Thoracic aorta (tissue), 2 donors: ENCODE measurements at regions not wholly inside any gene's neighbourhood (a gene's known extent, or its start where the extent isn't known, plus 50 kb on each side); places are given as distances from the start of the nearest gene placed in this dataset.

ENCODE experiments used
- ATAC-seq: fragments of 150-250 bp; one replicate; pipeline ENCODE4 v1.8.0; 2017; ENCODE audit warnings: low read depth; ENCODE audit not compliant: insufficient number of reproducible peaks, low FRiP score
- DNase-seq: peaks from one replicate; pipeline ENCODE4 v3.0.0-alpha.2; 2020; ENCODE audit warnings: low spot score
- H3K27ac ChIP-seq, 2 donors: fragments of 200-600 bp; sonication (generic); 1 replicate in 1 of 2; 2 replicates in 1 of 2; pipeline ENCODE4 v1.5.1; 2016; ENCODE audit warnings: mild to moderate bottlenecking in 2 of 2, moderate library complexity in 2 of 2
- H3K27me3 ChIP-seq: fragments of 200-600 bp; sonication (generic); replicated peaks from 2 replicates; pipeline ENCODE4 v1.6.0; 2016; ENCODE audit warnings: mild to moderate bottlenecking; ENCODE audit not compliant: insufficient read depth
- H3K36me3 ChIP-seq: fragments of 200-600 bp; sonication (generic); one replicate; pipeline ENCODE4 v1.5.1; 2016
- H3K4me1 ChIP-seq, 2 donors: fragments of 200-600 bp; sonication (generic); 1 replicate in 1 of 2; 2 replicates in 1 of 2; pipeline versions ENCODE4 v1.5.1 to v1.6.0; 2016; ENCODE audit warnings: low read depth in 2 of 2, mild to moderate bottlenecking in 1 of 2; ENCODE audit not compliant: control insufficient read depth in 1 of 2
- H3K4me3 ChIP-seq: fragments of 200-600 bp; sonication (generic); 2 replicates; pipeline ENCODE4 v1.5.1; 2016; ENCODE audit warnings: mild to moderate bottlenecking
- H3K9me3 ChIP-seq: fragments of 200-600 bp; sonication (generic); 2 replicates; pipeline ENCODE4 v1.5.1; 2016
- TF ChIP-seq, protein P1 (sequence below): fragments of 200-600 bp; sonication (generic); IDR thresholded peaks from one replicate; pipeline ENCODE4 v1.5.1; 2019; ENCODE audit warnings: antibody characterized with exemption

DNA sequence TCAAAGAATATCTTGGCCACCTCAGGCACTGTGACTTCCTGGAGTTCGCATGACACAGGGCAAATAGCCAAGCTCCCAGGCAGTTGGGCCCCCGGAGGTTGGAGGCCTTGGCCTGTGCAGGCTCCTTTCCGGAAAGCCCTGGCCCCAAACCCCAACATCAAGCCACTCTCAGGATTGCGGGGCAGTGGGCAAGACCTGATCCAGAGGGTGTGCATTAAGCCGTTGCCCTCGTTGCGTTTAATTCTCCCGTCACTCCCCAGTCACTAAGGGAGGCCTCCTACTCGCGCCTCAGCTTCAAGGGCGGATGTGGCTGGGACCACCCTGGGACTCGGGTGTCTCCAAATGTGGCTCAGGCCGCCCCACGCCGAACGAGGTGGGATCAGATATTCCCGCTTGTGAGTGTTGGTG, 60.1 kb downstream of the TMEM174 start:
- peaks cover 0 to 7% of the 10 kb centered on the region in 2 donors for H3K4me1 ChIP-seq
- no peak overlapping the region for H3K27ac ChIP-seq
- H3K27me3 ChIP-seq, result no peaks in the 10 kb centered on the region
- H3K4me3 ChIP-seq, result peak overlapping the region; percentile 74
- TF ChIP-seq, protein P1, sequence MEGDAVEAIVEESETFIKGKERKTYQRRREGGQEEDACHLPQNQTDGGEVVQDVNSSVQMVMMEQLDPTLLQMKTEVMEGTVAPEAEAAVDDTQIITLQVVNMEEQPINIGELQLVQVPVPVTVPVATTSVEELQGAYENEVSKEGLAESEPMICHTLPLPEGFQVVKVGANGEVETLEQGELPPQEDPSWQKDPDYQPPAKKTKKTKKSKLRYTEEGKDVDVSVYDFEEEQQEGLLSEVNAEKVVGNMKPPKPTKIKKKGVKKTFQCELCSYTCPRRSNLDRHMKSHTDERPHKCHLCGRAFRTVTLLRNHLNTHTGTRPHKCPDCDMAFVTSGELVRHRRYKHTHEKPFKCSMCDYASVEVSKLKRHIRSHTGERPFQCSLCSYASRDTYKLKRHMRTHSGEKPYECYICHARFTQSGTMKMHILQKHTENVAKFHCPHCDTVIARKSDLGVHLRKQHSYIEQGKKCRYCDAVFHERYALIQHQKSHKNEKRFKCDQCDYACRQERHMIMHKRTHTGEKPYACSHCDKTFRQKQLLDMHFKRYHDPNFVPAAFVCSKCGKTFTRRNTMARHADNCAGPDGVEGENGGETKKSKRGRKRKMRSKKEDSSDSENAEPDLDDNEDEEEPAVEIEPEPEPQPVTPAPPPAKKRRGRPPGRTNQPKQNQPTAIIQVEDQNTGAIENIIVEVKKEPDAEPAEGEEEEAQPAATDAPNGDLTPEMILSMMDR, result no peak
- DNase-seq (no peak), ATAC-seq (no peak)
- H3K9me3 ChIP-seq, result no peaks in the 10 kb centered on the region
- no peaks in the 10 kb centered on the region for H3K36me3 ChIP-seq

DNA sequence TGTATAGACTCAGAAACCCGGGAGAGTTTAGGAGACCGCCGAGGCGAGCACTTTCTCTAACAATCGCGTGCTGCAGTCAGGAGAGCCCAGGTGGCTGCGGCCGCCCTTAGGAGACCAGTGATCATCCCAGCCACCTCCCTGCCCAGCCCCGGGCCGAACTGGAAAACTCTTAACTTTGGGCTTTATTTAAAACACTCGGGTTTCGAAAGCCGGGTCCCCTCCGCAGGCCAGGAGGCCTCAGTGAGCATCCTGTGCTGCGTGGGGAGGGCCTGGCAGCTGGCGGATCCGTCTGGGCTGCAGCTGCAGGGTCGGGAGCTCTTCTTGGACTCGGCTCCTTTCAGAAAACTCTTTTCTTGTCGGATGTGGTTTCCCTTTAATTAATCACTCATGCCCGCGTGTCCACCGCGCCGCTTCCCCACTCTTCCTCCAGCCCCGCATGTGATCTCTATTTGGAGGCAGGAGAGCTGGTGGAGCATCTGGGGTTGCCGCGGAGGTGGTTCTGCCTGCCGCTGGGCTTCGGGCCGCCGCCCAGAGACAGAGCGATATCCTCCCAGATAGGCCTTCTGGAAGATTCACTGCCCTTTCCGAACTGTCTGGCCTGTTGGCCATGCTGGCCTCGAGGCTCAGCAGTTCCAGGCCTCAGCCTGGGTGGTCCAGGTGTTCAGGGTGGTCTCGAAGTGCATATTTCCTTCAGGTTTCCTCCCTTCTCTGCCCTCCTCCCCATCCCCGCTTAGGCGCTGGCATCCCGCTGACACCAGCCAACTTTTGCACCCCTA, 59.5 kb downstream of the TMEM174 start:
- Histone ChIP-seq H3K36me3 (no peaks in the 10 kb centered on the region), H3K27ac (no peak overlapping the region), H3K27me3 (no peaks in the 10 kb centered on the region), H3K4me3 (no peak overlapping the region), H3K9me3 (no peaks in the 10 kb centered on the region), H3K4me1 (peaks cover 0 to 7% of the 10 kb centered on the region in 2 donors)
- DNase-seq, result no peak
- TF ChIP-seq, protein P1, result no peak
- no peak for ATAC-seq

DNA sequence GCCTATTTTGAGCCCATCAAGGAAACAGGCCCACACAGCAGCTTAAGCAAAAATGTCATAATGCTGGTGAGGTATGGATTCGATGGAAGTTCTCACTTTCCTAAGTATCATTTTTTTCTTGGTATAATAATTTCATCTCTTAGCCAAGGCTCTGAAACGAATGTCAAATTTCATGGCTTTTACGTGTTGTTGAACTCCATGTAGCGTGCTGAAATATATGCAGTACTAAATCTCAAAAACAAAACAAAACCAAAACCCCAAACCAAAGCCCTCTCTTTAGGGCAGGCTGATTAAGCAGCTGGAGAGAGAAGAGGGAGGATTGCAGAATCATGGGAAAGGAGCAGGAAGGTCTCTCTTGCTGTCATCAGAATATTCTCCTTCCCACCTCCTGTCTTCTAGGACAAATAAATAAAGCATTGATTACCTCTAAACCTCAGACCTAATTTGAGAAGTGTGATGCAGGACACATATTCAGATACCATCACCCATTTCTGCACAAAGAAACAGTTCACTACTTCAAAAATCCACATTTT, 58.3 kb downstream of the TMEM174 start:
- Histone ChIP-seq H3K36me3 (no peaks in the 10 kb centered on the region), H3K27ac (no peak overlapping the region), H3K4me3 (no peak overlapping the region), H3K9me3 (no peaks in the 10 kb centered on the region), H3K4me1 (peaks cover 0 to 7% of the 10 kb centered on the region in 2 donors), H3K27me3 (no peaks in the 10 kb centered on the region)
- no peak for DNase-seq
- no peak for ATAC-seq
- TF ChIP-seq, protein P1, result no peak

DNA sequence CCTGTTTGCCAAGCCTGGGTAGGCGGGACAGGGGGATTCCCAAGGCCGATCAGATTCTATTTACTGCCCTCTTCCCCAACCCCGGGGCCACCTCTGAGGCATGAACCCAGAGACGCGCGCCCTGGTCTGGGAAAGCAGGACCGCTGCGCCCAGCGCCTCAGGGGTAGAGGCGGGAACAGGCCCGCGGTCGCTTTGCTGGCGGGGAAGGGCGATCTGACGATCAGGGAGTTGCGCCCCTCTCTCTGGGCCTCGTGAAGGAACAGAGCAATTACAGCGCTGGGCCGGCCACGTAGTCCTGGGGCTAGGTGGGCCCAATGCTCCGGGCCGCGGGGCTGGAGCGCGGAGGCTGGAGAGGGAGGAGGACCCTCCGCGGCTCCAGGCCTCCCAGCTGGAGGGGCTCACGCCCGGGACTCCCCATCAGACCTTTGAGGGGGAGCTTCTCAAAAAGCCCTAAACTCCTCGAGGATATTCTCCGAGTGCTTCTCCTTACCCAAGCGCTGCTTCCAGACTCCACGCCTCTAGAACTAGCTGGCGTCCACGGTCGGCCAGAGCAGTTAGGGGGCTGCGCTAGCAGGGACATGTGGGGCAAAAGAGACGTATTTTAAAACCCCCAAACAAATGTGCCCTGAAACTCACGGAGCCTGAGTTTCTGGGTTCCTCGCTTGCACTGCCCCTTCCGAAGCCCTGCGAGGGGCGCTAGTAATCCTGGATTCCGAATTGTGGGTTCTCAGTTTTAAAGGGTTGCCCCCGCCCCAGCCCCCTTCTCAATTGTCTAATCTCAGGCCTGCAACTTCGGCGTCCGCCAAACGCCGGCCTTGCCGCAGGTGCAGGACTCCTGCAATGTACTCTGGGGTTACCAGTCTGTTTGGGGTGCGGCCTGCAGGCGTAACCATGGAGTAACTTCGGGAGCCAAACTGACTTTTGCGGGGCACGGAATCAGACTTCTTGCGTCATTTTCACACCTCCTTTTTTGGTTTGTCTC, 57.6 kb downstream of the TMEM174 start:
- Histone ChIP-seq H3K27me3 (no peaks in the 10 kb centered on the region), H3K36me3 (no peaks in the 10 kb centered on the region), H3K4me1 (peaks cover 0 to 7% of the 10 kb centered on the region in 2 donors), H3K4me3 (no peak overlapping the region), H3K27ac (no peak overlapping the region), H3K9me3 (no peaks in the 10 kb centered on the region)
- no peak for ATAC-seq
- no peak for DNase-seq
- TF ChIP-seq, protein P1, result no peak

DNA sequence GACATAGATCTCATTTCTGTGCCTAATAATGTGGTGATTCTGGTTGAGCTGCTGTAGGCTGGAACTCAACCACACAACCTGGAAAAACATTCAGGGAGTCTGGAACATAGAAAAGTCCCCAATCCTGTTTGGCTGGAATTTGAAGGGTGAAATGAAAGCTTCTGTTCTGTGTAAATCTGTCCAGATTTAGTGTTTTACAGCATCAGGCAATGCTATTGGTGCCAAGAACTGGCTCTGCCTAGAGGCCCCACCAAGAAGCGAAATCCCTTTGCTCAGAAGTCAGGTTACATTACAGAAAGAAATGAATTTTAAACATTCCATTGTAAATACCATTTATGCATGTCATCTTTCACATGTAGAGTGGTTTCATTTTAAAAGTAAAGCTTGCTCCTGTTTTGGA, 56.3 kb downstream of the TMEM174 start:
- Histone ChIP-seq H3K9me3 (no peaks in the 10 kb centered on the region), H3K4me3 (no peak overlapping the region), H3K27me3 (no peaks in the 10 kb centered on the region), H3K4me1 (peaks cover 0 to 7% of the 10 kb centered on the region in 2 donors), H3K27ac (no peak overlapping the region), H3K36me3 (no peaks in the 10 kb centered on the region)
- DNase-seq, result no peak
- TF ChIP-seq, protein P1, result no peak
- ATAC-seq, result no peak
